ENCODE measurements at regions not wholly inside any gene's neighbourhood (a gene's known extent, or its start where the extent isn't known, plus 50 kb on each side); places are given as distances from the start of the nearest gene placed in this dataset.

DNA sequence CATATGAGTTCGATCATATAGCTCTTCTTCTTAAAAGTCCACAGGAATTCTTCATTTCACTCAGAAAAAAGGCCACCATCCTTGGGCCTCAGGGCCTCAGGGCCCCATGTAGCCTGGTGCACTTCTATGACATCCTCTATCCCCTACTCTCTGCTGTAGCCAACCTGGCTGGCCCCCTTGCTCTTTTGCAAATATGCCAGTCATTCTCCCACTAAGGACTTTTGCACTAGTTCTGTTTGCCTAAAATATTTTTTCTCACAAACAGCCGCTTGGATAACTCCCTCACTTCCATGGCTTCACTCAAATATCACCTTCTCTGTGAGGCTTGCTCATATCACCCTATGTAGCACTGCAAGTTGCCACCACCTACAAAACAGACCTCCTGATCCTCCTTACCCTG is 604.7 kb upstream of the JAG1 start:
- TF ChIP-seq GATA2 (IDR thresholded peaks at IDR 0.05; ENCODE audit: low read depth, low read length) (no peak), GATA3 (IDR thresholded peaks at IDR 0.05; ENCODE audit: low read depth, low read length) (no peak)

Measured in SH-SY5Y (cell line).